Heart left ventricle (tissue), 13 donors: ENCODE measurements at regions not wholly inside any gene's neighbourhood (a gene's known extent, or its start where the extent isn't known, plus 50 kb on each side); places are given as distances from the start of the nearest gene placed in this dataset.

ENCODE experiments used
- POLR2A ChIP-seq, 2 donors: fragments of 450-650 bp; IDR thresholded peaks; one replicate each; pipeline ENCODE4 v1.6.1; 2017; ENCODE audit warnings: antibody characterized with exemption in 2 of 2, mild to moderate bottlenecking in 2 of 2, moderate library complexity in 2 of 2
- TF ChIP-seq, protein P1 (sequence below), 12 donors: fragments of 200-600 bp; sonication (generic) in 4 of 12; IDR thresholded peaks; one replicate each; pipeline versions ENCODE4 v1.5.0 to v1.8.0; 2018 to 2022; ENCODE audit warnings: antibody characterized with exemption in 12 of 12, mild to moderate bottlenecking in 5 of 12
- donor health status: ischemic (EF 13 %, LVEDD 7.1; RV severe dilation, severe dysfunction).
- donor health status: DM: no; HTN: yes; CAD: no.
- donor health status: DM: no; HTN: no; CAD: no.
- donor health status: ischemic (EF 25% LVEDD 6.9; RV normal size, moderate dysfunction).
- donor health status: ischemic (EF 25% LVEDD 5.7; RV mildly dilated, moderate dysfunction).
- donor health status: ischemic (EF 35%, LVEDD 5.7; RV mildly dilated, moderate dysfunction).
- donor health status: nonischemic (EF 11% LVEDD 7.7; RV severe dilation, severe dysfunction).
- donor health status: DM: yes; HTN: yes; CAD: no.
- donor health status: PGD.
- donor health status: ischemic (EF 29% LVEDD 5.4; RV normal size, mild dysfunction).
- donor health status: nonischemic (EF 23%, LVEDD 6.1; RV moderate dilation, normal function).

DNA sequence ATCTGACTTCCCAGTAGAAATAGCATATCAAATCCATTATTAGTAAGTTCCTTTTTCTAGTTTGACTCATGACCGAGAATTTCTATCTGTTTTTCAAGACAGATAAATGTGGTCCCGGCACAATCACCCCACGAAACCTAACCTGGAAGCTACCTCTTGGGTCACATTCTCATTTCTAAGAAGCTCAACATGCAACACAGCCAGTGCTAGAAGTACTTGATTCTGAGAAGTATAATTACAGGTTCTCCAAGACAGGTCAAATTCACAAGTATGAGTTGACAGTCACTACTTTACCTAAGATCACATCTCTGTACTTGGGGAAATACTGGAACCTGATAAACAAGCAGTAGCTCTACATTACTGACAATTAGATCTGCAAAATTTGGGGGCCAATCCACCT is 54.0 kb upstream of the PLAC1 start:
- TF ChIP-seq, protein P1, sequence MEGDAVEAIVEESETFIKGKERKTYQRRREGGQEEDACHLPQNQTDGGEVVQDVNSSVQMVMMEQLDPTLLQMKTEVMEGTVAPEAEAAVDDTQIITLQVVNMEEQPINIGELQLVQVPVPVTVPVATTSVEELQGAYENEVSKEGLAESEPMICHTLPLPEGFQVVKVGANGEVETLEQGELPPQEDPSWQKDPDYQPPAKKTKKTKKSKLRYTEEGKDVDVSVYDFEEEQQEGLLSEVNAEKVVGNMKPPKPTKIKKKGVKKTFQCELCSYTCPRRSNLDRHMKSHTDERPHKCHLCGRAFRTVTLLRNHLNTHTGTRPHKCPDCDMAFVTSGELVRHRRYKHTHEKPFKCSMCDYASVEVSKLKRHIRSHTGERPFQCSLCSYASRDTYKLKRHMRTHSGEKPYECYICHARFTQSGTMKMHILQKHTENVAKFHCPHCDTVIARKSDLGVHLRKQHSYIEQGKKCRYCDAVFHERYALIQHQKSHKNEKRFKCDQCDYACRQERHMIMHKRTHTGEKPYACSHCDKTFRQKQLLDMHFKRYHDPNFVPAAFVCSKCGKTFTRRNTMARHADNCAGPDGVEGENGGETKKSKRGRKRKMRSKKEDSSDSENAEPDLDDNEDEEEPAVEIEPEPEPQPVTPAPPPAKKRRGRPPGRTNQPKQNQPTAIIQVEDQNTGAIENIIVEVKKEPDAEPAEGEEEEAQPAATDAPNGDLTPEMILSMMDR (IDR thresholded peaks at IDR 0.05), result no peak
- no peak for TF ChIP-seq POLR2A (IDR thresholded peaks at IDR 0.05)
